NT2/D1 (cell line): ENCODE measurements at regions not wholly inside any gene's neighbourhood (a gene's known extent, or its start where the extent isn't known, plus 50 kb on each side); places are given as distances from the start of the nearest gene placed in this dataset.

Source experiments
- YY1 ChIP-seq: IDR thresholded peaks from 2 replicates; pipeline ENCODE4 v1.6.1; 2011; ENCODE audit not compliant: insufficient read length, insufficient read depth
- ZNF274 ChIP-seq: IDR thresholded peaks from 2 replicates; pipeline ENCODE4 v1.6.1; 2011; ENCODE audit warnings: mild to moderate bottlenecking, low read depth, low read length

- TF ChIP-seq ZNF274, result no peak
- TF ChIP-seq YY1, result no peak
Observed at GRCh38 chr1:189305279-189305678, 1172.4 kb downstream of the BRINP3 start.
